SH-SY5Y (cell line): ENCODE measurements at regions not wholly inside any gene's neighbourhood (a gene's known extent, or its start where the extent isn't known, plus 50 kb on each side); places are given as distances from the start of the nearest gene placed in this dataset.

Experiments used
- GATA2 ChIP-seq: IDR thresholded peaks from 2 replicates; pipeline ENCODE4 v1.6.1; 2011; ENCODE audit warnings: mild to moderate bottlenecking, low read depth, low read length
- GATA3 ChIP-seq: IDR thresholded peaks from 2 replicates; pipeline ENCODE4 v1.6.1; 2011; ENCODE audit warnings: low read depth, mild to moderate bottlenecking, low read length, moderate library complexity

- TF ChIP-seq GATA2 (no peak), GATA3 (no peak)
These were observed 349.4 kb upstream of the LRRC3B start for GRCh38 chr3:26273196-26273595.
